Activated CD8-positive, alpha-beta memory T cell treated with anti-CD3 and anti-CD28 coated beads for 4 hours (primary cell): ENCODE measurements at regions not wholly inside any gene's neighbourhood (a gene's known extent, or its start where the extent isn't known, plus 50 kb on each side); places are given as distances from the start of the nearest gene placed in this dataset.
"Not testable (repeated sequence)": the region's sequence is repeated elsewhere in the genome, so short reads cannot be mapped to it uniquely, and the experiment has no call there.

ENCODE experiments used
- DNase-seq, 2 donors: peaks; one replicate each; pipeline ENCODE4 v3.0.0-alpha.2; 2020; ENCODE audit warnings: low read depth in 2 of 2

- no peak for DNase-seq
Measured at GRCh38 chr1:83511146-83511726, 487.7 kb downstream of the TTLL7 start.

DNA sequence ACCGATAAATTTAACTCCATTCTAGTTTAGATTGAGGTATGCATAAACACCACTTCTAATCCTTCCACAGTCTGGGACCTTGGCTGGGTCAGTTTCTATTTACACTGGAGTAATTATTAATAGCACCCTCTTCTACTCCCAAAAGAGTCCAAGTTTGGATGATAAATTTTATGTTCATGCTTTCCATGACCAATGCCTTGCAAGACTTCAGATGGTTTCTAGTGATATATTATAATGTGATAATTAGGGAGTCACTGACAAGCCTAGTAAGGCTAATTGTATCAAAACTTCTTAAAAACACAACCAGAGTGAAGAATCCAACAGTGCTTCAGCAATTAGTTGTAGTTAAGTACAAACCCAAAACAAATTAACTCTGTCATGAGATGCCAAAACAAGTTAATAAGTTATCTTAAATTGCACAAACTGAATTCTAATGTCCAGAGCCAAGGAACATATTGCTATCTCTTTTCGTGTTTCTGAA, 489.6 kb downstream of the TTLL7 start:
- DNase-seq = no peak

DNA sequence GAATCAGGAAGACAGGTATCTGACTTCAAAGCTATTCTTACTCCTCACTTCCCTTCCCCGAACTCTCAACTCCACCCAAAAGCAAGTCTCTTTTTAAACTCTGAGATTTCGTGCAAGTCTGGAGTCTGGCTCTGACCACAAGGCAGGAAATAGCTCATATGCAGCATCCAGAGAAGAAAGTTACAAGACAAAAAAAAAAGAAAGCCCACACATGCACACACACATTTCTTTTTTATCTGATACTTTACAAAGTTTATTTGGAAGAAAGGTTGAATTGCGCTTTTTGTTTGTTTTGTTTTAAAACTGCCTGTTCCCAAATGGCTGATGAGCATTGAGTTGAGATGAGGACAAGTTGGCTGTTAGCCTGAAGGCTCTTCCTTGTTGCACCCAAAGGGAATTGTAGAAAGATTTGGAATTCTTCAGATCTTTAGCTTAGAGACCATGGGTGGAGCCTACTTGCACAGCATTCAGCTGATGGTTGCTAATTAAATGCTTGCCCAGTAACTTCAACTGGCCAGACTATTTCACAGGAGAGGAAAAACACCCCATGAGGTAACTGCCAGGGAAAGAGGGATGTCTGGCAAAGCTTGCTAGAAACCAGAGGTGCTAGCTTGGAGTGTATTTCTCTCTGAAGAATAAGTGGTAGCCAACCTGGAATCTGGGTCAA, 490.3 kb downstream of the TTLL7 start:
- peak in 1 of 2 donors; percentile 6 for DNase-seq

- DNase-seq = no peak
Measured at GRCh38 chr1:83505148-83505547, 493.8 kb downstream of the TTLL7 start.

DNA sequence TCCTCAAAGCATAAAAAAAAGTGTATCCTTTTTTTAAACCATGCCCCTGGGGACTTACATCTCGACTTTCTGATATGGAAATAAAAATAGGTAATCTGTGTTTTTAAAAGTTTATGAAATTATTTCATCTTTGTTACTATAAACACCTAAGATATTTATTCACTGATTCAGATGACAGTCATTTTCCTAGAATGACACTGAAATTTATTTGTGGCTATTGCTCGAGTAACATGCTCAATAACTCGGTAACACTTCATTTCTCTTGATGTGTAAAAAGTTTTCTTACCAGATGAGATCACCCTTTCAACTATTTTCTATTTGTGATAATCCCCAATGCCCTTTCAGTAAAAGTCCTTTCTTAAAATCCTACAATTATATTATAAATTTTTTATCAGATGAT, 495.8 kb downstream of the TTLL7 start:
- no peak for DNase-seq

- DNase-seq = no peak
Measured at GRCh38 chr1:83500987-83501591, 497.8 kb downstream of the TTLL7 start.

- DNase-seq = no peak
Measured at GRCh38 chr1:83500531-83500930, 498.4 kb downstream of the TTLL7 start.

DNA sequence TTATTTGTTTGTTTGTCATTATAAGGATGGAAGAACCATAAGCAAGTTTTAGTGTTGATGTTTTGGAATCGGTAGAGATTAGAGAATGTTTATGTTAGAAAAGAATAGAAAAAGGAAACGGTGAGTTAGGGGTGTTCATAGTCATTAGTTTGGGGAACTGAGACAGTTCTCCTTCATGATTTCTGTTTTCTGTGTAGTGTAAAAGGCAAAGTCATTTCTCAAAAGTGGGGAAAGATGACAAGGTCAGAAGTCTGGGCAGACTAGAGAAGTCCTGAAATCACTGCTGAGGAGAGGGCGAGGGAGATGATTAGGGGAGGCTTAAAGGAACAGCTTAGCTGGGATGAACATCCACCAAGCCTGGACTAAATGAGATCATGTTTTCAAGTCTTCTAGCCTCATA, 498.9 kb downstream of the TTLL7 start:
- no peak for DNase-seq

GRCh38 chr1:83497563-83497962, 501.4 kb downstream of the TTLL7 start:
- DNase-seq = no peak

DNA sequence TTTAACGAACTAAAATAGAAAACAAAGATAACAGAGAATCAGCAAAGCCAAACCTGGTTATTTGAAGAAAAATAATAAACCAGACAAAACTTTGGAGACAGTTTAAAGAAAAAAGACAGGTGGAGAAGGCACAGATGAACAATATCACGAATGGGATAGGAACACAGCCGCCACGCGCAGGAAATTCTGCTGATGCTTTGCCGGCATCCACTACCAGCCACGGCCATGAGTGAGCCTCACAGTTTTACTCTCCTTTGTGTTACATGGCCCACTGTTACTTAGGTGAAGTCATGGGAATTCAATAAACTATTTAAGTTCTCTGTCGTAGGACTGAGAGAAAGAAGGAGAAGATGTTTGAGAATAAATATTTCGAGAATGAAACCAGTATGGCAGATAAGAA, 503.4 kb downstream of the TTLL7 start:
- no peak for DNase-seq

DNA sequence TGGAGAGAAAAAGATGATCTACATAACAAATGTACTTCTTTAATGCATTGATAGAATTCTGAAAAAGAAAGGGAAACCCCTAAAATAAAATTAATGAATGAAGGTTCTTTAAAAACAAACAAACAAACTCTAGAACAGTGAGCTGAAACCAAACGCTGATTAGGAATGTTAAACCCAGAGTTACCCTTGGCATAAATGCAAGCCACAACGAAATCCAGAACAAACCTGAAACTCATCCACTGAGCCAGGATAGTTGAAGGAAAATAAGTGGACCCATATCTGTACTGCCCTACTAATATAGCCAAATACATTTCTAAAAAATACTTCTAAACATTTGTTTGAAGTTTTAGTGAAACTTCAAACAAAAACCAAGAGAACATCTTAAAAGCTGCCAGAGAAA, 505.3 kb downstream of the TTLL7 start:
- no peak for DNase-seq

DNA sequence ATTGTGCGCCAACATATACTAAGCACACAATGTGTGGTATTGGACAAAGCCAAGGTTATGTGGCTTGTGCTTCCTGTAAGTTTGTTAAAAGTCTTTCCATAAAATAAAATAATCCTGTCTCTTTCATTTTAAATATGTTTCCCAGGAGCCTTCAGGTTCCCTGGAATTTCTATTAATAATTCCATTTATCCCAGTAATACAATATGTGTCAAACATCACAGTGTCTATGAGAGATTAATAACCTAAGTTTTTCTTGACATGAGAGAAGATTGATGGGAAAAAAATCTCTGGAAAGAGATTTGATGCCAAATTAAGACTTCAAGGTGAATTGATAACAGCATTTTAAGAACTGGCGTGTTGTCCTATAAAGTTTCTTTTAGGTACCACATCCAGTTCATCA, 507.0 kb downstream of the TTLL7 start:
- DNase-seq = no peak

DNA sequence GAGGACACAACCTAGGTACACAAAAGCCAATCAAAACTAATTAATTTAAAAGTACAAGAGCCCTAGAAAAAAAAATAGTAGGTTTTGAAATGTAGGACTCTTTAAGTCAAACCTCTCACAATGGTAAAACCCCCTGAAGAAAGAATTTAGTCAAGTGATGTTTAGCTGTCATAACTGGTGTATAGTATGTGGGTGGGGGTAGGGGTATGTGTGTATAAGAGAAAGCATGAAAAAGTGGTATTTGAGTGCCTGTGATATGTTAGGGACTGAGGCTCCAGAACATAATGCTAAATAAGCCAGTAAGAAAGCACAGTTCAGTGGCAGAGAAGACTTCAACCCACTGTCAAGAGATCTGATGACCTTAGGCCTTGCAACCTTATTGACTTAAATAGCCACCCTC, 507.9 kb downstream of the TTLL7 start:
- no peak for DNase-seq

DNA sequence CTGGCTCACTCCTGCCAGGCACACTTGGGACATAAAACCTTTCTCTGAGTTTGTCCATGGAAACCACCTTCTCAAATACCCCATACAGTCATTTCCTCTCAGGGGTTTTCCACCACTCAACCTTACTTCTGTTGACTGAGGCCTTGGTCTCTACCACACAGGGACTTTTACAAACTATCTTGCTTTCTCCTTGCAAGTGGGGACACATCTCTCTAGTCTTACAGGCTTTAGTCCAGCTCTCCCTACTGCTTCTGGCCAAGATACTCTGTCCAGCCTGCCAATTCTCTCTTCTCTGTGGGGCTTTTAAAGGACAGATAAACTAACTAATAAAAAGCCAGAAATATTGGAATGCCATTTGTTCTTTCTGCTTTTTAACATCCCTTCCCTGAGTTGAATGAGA, 510.8 kb downstream of the TTLL7 start:
- DNase-seq = not testable (repeated sequence)

DNA sequence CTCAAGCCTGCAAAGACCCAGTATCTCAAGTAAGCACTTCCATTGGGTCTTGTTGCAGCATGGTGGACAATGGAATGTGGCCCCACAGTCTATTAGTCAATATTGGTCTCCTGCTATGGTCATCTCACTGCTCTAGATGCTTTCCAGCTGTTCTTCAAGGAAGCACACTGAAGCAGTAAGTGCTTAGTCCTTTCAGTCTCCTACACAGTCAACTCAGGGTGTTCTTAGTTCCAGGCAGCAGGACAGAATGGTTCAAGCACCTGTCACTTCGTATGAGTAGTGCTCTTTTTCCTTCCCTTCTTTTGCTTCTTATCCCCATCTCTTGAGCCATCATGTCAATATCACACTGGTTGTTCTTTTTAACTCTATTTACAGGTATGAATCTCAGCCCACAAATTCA, 511.5 kb downstream of the TTLL7 start:
- not testable (repeated sequence) for DNase-seq

DNA sequence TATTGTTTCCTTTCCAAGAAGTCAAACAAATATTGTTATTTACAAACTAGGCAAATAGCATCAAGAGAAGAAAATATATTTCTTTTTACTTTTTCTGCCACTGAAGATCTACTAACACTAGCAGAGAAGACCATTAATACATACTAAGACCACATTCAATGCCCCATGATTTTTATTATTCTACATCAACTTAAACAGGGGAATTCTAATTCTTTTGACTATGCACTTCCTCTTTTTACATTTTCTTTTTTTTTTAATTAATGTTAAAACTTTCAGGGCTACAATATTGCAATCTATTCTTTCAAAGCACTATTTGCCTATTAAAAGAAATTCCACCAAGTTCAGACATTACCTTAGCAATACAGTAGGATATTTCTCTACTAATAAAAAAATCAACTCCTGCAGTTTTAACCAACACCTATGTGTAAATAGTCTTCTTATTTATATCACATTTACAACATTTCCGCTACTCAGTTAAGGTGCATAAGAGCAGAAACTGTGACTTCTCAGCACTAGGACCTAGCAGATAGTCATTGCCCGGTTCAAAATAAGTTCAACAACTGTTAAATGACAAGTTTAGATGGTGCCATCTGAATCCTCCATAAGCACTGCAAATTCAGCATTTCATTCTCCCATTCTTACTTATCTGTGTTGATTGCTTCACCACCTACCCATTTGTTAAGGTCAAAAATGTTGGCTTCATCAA, 513.5 kb downstream of the TTLL7 start:
- not testable (repeated sequence) for DNase-seq

GRCh38 chr1:83481284-83481683, 517.6 kb downstream of the TTLL7 start:
- DNase-seq = not testable (repeated sequence)

DNA sequence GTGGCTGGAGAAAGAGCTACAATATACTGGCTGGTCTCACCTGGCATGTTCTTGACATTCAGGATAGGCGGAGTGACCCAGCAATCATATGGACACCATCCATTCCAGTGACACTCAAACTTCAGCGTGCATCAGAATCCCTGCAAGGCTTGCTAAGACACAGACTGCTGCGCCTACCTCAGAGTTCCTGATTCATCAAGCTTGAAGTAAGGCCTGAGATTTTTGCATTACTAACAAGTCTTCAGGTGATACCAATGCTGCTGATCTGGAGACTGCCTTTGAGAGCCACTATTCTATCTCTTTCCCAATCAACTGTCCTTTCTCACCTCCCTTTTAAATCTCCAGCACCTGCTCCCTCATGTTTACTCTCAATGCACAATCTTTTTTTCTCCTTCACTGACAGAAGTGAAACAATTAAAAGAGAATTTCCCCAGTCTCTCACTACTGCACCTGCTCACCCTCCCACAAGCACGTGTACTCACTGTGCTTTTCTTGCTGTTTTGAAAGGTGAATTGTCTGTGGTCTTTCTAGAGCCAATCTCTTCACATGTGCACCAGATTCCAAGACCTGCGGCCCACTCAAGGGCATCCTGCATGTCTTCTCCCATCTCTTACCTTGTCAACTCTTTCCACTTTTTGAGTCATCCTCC, 519.2 kb downstream of the TTLL7 start:
- not testable (repeated sequence) for DNase-seq

GRCh38 chr1:83478127-83478526, 520.8 kb downstream of the TTLL7 start:
- DNase-seq = not testable (repeated sequence)

- DNase-seq = not testable (repeated sequence)
Measured at GRCh38 chr1:83476518-83476917, 522.4 kb downstream of the TTLL7 start.

DNA sequence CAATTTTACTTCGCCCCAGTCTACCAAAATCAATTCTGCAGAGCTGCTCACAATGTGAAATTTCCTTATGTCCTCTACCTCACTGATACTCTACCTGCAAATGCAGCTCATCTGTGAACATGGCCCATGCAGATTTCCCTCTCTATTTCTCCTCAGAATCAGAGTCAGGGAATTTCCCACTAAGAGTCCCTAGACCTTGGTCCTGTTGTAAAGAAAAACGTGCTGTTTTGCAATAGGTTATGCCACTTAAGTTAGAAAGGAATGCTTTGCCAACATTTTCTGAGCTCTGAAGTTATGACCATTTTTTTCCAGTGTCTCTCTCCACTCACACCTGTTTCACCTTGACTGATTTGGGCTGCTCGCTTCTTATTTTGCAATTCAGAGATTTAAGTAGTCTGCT, 524.0 kb downstream of the TTLL7 start:
- DNase-seq = not testable (repeated sequence)

DNA sequence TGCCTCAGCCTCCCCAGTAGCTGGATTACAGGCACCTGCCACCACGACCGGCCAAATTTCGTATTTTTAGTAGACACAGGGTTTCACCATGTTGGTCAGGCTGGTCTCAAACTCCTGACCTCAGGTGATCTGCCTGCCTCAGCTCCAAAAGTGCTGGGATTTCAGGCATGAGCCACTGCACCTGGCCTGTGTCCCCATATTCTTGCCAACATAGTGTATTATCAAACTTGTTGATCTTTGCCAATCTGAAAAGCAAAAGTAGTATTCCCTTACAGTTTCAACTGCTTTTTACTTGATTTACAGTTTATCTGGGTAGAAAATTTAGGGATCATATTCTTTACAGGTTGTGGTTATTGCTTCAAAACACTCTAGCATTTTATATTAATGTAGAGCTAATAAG, 524.9 kb downstream of the TTLL7 start:
- not testable (repeated sequence) for DNase-seq
